ENCODE measurements at regions not wholly inside any gene's neighbourhood (a gene's known extent, or its start where the extent isn't known, plus 50 kb on each side); places are given as distances from the start of the nearest gene placed in this dataset.
"Not testable (repeated sequence)": the region's sequence is repeated elsewhere in the genome, so short reads cannot be mapped to it uniquely, and the experiment has no call there.

DNA sequence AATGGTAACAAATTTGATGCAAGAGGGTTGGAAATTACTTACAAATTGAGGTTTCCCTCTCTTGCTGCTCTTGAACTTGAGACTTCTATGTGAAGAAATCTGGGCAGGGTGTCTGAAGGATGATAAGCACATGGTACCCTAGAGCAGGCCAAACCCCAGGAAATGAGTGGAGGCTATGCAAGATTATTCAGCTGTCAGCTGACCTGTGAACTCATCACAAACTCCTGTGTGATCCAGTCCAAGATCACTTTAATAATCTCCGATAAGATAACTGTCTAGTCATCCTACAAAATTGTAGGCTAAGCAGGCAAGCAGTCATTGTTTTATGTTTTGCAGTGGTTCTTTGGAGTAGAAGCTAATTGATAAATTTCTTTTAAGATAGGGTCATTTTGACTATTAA, 213.1 kb downstream of the BTBD3 start:
- no peaks in the 10 kb centered on the region for H3K27me3 Mint-ChIP-seq
- H3K4me1 Mint-ChIP-seq = no peaks in the 10 kb centered on the region
- no peak for ATAC-seq (ENCODE audit: low read depth in 2 of 2)
- H3K27me3 ChIP-seq (ENCODE audit: control insufficient read depth, insufficient read depth, low read length) = no peaks in the 10 kb centered on the region
- H3K4me3 Mint-ChIP-seq = no peak overlapping the region
- no peaks in the 10 kb centered on the region for H3K36me3 ChIP-seq (ENCODE audit: control insufficient read depth, insufficient read depth, low read length)
- no peaks in the 10 kb centered on the region for H3K9me3 ChIP-seq (ENCODE audit: control insufficient read depth in 2 of 2, low read length in 2 of 2)
- DNase-seq = no peak
- peaks cover 0 to 17% (median 7%) of the 10 kb centered on the region in 7 donors for H3K9me3 Mint-ChIP-seq
- H3K27ac ChIP-seq (ENCODE audit: insufficient read depth, low read length, poor library complexity, severe bottlenecking) = no peak overlapping the region
- H3K4me3 ChIP-seq (ENCODE audit: low read depth, low read length) = no peak overlapping the region
- no peak overlapping the region for H3K27ac Mint-ChIP-seq
- H3K4me1 ChIP-seq (ENCODE audit: control insufficient read depth, insufficient read depth, low read length, poor library complexity, severe bottlenecking) = no peaks in the 10 kb centered on the region
- no peaks in the 10 kb centered on the region for H3K36me3 Mint-ChIP-seq

DNA sequence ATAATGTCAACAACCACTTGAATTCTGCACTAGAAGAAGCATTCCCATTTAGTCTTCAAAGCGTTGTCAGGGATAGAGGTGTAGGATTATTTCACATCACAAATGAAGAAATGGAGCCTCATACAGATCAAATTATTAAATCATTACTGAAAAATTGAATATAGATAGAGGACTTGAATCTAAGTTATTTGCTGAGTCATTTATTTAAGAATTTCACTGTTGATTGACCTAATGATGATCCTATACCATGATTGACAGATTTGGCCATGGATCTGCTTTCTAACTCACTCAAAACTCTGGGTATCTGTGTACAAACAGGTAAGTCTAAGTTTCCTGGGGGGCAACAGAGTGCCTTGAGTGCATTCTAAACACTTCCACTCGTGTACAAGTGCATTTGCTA, 215.9 kb downstream of the BTBD3 start:
- H3K4me1 ChIP-seq (ENCODE audit: control insufficient read depth, insufficient read depth, low read length, poor library complexity, severe bottlenecking) = no peaks in the 10 kb centered on the region
- Mint-ChIP-seq H3K27ac (no peak overlapping the region), H3K4me1 (no peaks in the 10 kb centered on the region), H3K4me3 (no peak overlapping the region), H3K36me3 (no peaks in the 10 kb centered on the region), H3K9me3 (peaks cover 3 to 20% (median 14%) of the 10 kb centered on the region in 7 donors), H3K27me3 (no peaks in the 10 kb centered on the region)
- H3K9me3 ChIP-seq (ENCODE audit: control insufficient read depth in 2 of 2, low read length in 2 of 2) = peaks cover 0 to 2% of the 10 kb centered on the region in 2 experiments
- ATAC-seq (ENCODE audit: low read depth in 2 of 2) (no peak), DNase-seq (no peak)
- H3K27ac ChIP-seq (ENCODE audit: insufficient read depth, low read length, poor library complexity, severe bottlenecking) = no peak overlapping the region
- H3K4me3 ChIP-seq (ENCODE audit: low read depth, low read length) = no peak overlapping the region
- H3K36me3 ChIP-seq (ENCODE audit: control insufficient read depth, insufficient read depth, low read length) = no peaks in the 10 kb centered on the region
- no peaks in the 10 kb centered on the region for H3K27me3 ChIP-seq (ENCODE audit: control insufficient read depth, insufficient read depth, low read length)

DNA sequence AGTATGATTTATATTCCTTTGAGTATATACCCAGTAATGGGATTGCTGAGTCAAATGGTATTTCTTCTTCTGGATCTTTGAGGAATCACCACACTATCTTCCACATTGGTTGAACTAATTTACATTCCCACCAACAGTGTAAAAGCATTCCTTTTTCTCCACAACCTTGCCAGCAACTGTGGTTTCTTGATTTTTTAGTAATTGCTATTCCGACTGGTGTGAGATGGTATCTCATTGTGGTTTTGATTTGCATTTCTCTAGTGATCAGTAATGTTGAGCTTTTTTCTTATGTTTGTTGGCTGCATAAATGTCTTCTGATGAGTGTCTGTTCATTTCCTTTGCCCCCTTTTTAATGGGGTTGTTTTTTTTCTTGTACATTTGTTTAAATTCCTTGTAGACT, 228.3 kb downstream of the BTBD3 start:
- not testable (repeated sequence) for ATAC-seq (ENCODE audit: low read depth in 2 of 2)

DNA sequence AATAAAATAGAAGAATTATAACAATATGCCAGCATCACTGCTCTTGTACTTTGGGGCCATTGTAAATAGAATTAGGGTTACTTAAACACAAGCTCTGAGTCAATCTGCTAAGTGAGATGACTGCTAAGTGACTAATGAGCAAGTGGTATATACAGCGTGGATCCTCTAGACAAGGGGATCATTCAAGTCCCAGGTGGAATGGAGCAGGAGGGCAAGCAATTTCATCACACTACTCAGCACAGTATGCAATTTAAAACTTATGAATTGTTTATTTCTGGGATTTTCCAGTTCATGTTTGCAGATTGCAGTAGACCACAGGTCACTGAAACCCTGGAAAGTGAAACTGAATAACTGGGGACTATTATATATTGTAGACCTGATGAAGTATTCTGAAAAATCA, 235.3 kb downstream of the BTBD3 start:
- H3K36me3 Mint-ChIP-seq = no peaks in the 10 kb centered on the region
- peaks cover 0 to 27% (median 11%) of the 10 kb centered on the region in 7 donors for H3K9me3 Mint-ChIP-seq

More for the DNA sequence above, 228.3 kb downstream of the BTBD3 start:
- not testable (repeated sequence) for H3K4me1 Mint-ChIP-seq; H3K36me3 ChIP-seq (ENCODE audit: control insufficient read depth, insufficient read depth, low read length); H3K27me3 Mint-ChIP-seq; H3K4me1 ChIP-seq (ENCODE audit: control insufficient read depth, insufficient read depth, low read length, poor library complexity, severe bottlenecking); H3K27ac Mint-ChIP-seq; H3K27me3 ChIP-seq (ENCODE audit: control insufficient read depth, insufficient read depth, low read length); DNase-seq; H3K27ac ChIP-seq (ENCODE audit: insufficient read depth, low read length, poor library complexity, severe bottlenecking); H3K4me3 Mint-ChIP-seq; H3K4me3 ChIP-seq (ENCODE audit: low read depth, low read length); H3K36me3 Mint-ChIP-seq
- H3K9me3 Mint-ChIP-seq = peaks cover 4 to 48% (median 12%) of the 10 kb centered on the region in 7 donors
- H3K9me3 ChIP-seq (ENCODE audit: control insufficient read depth in 2 of 2, low read length in 2 of 2) = peaks cover 4 to 11% of the 10 kb centered on the region in 2 experiments

DNA sequence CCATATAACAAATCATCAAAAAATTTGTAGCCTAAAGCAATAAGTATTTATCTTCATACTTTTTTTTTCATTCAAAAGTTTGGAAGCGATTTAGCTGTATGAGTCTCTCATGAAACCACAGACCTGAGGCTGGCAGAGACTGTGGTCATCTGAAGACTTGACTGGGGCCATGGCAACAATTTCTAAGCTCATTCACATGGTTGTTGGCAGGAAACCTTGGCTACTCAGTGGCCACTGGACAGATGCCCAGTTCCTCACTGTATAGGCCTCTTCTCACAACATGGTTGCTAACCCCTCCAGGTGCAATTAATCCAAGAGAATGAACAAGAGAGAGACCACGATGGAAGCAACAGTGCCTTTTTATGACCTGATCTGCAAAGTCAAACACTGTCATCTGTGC, 235.9 kb downstream of the BTBD3 start:
- Histone ChIP-seq H3K4me1 (ENCODE audit: control insufficient read depth, insufficient read depth, low read length, poor library complexity, severe bottlenecking) (no peaks in the 10 kb centered on the region), H3K27ac (ENCODE audit: insufficient read depth, low read length, poor library complexity, severe bottlenecking) (no peak overlapping the region), H3K36me3 (ENCODE audit: control insufficient read depth, insufficient read depth, low read length) (no peaks in the 10 kb centered on the region), H3K27me3 (ENCODE audit: control insufficient read depth, insufficient read depth, low read length) (no peaks in the 10 kb centered on the region), H3K9me3 (ENCODE audit: control insufficient read depth in 2 of 2, low read length in 2 of 2) (peaks cover 4 to 6% of the 10 kb centered on the region in 2 experiments), H3K4me3 (ENCODE audit: low read depth, low read length) (no peak overlapping the region)
- DNase-seq = no peak
- no peaks in the 10 kb centered on the region for H3K4me1 Mint-ChIP-seq
- peaks cover 0 to 27% (median 7%) of the 10 kb centered on the region in 7 donors for H3K9me3 Mint-ChIP-seq
- H3K4me3 Mint-ChIP-seq = no peak overlapping the region
- no peak overlapping the region for H3K27ac Mint-ChIP-seq
- no peaks in the 10 kb centered on the region for H3K36me3 Mint-ChIP-seq
- ATAC-seq (ENCODE audit: low read depth in 2 of 2) = no peak
- H3K27me3 Mint-ChIP-seq = no peaks in the 10 kb centered on the region

More for the DNA sequence above, 235.3 kb downstream of the BTBD3 start:
- no peak overlapping the region for H3K4me3 Mint-ChIP-seq
- DNase-seq (no peak), ATAC-seq (ENCODE audit: low read depth in 2 of 2) (no peak)
- H3K27ac ChIP-seq (ENCODE audit: insufficient read depth, low read length, poor library complexity, severe bottlenecking) = no peak overlapping the region
- H3K4me1 Mint-ChIP-seq = no peaks in the 10 kb centered on the region
- no peaks in the 10 kb centered on the region for H3K27me3 ChIP-seq (ENCODE audit: control insufficient read depth, insufficient read depth, low read length)
- no peaks in the 10 kb centered on the region for H3K27me3 Mint-ChIP-seq
- H3K36me3 ChIP-seq (ENCODE audit: control insufficient read depth, insufficient read depth, low read length) = no peaks in the 10 kb centered on the region
- no peak overlapping the region for H3K4me3 ChIP-seq (ENCODE audit: low read depth, low read length)
- no peak overlapping the region for H3K27ac Mint-ChIP-seq
- H3K4me1 ChIP-seq (ENCODE audit: control insufficient read depth, insufficient read depth, low read length, poor library complexity, severe bottlenecking) = no peaks in the 10 kb centered on the region
- peaks cover 4 to 11% of the 10 kb centered on the region in 2 experiments for H3K9me3 ChIP-seq (ENCODE audit: control insufficient read depth in 2 of 2, low read length in 2 of 2)

DNA sequence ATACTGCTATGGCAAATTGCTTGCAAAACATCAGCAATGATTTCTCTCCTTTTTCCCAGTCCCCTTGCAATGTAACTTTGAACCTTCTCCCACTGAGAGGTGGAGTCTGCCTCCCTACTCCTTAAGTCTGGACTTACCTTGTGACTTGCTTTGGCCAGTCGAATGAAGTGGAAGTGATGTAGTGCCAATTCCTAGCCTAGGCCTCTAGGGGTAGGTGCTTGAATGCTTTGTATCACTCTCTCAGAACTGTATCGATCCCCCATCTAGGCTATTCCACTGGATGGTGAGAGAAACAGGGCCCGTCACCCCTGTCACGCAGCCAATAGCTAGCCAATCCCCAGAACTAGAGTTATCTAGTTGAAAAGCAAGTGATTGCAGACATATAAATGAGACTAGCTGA, 238.6 kb downstream of the BTBD3 start:
- no peaks in the 10 kb centered on the region for H3K4me1 ChIP-seq (ENCODE audit: control insufficient read depth, insufficient read depth, low read length, poor library complexity, severe bottlenecking)
- peaks cover 0 to 6% of the 10 kb centered on the region in 2 experiments for H3K9me3 ChIP-seq (ENCODE audit: control insufficient read depth in 2 of 2, low read length in 2 of 2)

DNA sequence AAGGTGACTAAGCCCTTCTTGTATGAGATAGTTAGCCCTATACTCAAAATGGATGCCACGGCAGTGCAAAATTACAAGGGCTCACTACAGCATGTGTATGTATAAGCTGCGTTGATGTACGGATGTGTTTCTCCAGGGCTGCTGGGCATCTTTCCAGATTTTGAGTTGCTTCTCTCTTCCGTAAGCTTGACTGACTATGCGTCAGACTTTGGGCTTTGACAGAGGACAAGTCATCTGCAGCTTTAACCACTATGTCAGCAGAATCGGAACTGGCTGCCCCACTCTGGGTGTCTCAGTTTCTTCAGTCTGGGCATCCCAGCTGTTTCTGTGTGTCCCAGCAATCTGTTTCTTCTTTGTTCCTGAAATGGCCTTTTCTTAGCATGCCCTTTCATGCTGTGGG, 241.6 kb downstream of the BTBD3 start:
- Mint-ChIP-seq H3K27me3 (no peaks in the 10 kb centered on the region), H3K36me3 (no peaks in the 10 kb centered on the region), H3K4me1 (no peaks in the 10 kb centered on the region), H3K9me3 (peaks cover 6 to 29% (median 9%) of the 10 kb centered on the region in 7 donors), H3K4me3 (no peak overlapping the region), H3K27ac (no peak overlapping the region)
- DNase-seq = no peak
- no peak overlapping the region for H3K4me3 ChIP-seq (ENCODE audit: low read depth, low read length)
- no peaks in the 10 kb centered on the region for H3K4me1 ChIP-seq (ENCODE audit: control insufficient read depth, insufficient read depth, low read length, poor library complexity, severe bottlenecking)
- peaks cover 0 to 6% of the 10 kb centered on the region in 2 experiments for H3K9me3 ChIP-seq (ENCODE audit: control insufficient read depth in 2 of 2, low read length in 2 of 2)
- H3K27me3 ChIP-seq (ENCODE audit: control insufficient read depth, insufficient read depth, low read length) = no peaks in the 10 kb centered on the region
- H3K27ac ChIP-seq (ENCODE audit: insufficient read depth, low read length, poor library complexity, severe bottlenecking) = no peak overlapping the region
- H3K36me3 ChIP-seq (ENCODE audit: control insufficient read depth, insufficient read depth, low read length) = no peaks in the 10 kb centered on the region
- no peak for ATAC-seq (ENCODE audit: low read depth in 2 of 2)

More for the DNA sequence above, 238.6 kb downstream of the BTBD3 start:
- H3K27ac Mint-ChIP-seq = no peak overlapping the region
- Histone ChIP-seq H3K4me3 (ENCODE audit: low read depth, low read length) (no peak overlapping the region), H3K27ac (ENCODE audit: insufficient read depth, low read length, poor library complexity, severe bottlenecking) (no peak overlapping the region), H3K27me3 (ENCODE audit: control insufficient read depth, insufficient read depth, low read length) (no peaks in the 10 kb centered on the region), H3K36me3 (ENCODE audit: control insufficient read depth, insufficient read depth, low read length) (no peaks in the 10 kb centered on the region)
- no peaks in the 10 kb centered on the region for H3K27me3 Mint-ChIP-seq
- DNase-seq = no peak
- no peak overlapping the region for H3K4me3 Mint-ChIP-seq
- no peaks in the 10 kb centered on the region for H3K36me3 Mint-ChIP-seq
- no peak for ATAC-seq (ENCODE audit: low read depth in 2 of 2)
- H3K9me3 Mint-ChIP-seq = peaks cover 4 to 27% (median 9%) of the 10 kb centered on the region in 7 donors
- no peaks in the 10 kb centered on the region for H3K4me1 Mint-ChIP-seq

DNA sequence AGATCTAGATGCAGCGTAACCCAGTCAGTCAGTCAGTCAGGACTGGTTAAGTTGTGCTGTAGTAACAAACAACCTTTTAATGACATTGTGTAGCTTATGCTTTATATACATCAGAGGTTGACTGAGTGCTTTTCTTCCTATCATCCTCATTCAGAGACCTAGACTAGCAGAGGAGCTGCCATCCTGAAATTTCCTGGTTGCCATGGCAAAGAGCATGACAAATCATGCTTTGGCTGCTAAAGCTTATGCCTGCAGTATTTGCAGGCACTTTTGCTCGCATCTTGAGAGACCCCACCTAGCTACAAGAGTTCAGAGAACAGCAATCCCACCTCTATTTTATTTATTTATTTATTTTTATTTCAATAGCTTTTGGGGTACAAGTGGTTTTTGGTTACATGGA, 244.0 kb downstream of the BTBD3 start:
- Mint-ChIP-seq H3K27me3 (no peaks in the 10 kb centered on the region), H3K4me3 (no peak overlapping the region), H3K9me3 (peaks cover 4 to 23% (median 9%) of the 10 kb centered on the region in 7 donors), H3K36me3 (no peaks in the 10 kb centered on the region), H3K4me1 (no peaks in the 10 kb centered on the region), H3K27ac (no peak overlapping the region)
- H3K9me3 ChIP-seq (ENCODE audit: control insufficient read depth in 2 of 2, low read length in 2 of 2) = no peaks in the 10 kb centered on the region
- H3K27me3 ChIP-seq (ENCODE audit: control insufficient read depth, insufficient read depth, low read length) = no peaks in the 10 kb centered on the region
- H3K36me3 ChIP-seq (ENCODE audit: control insufficient read depth, insufficient read depth, low read length) = no peaks in the 10 kb centered on the region
- ATAC-seq (ENCODE audit: low read depth in 2 of 2) = no peak
- no peaks in the 10 kb centered on the region for H3K4me1 ChIP-seq (ENCODE audit: control insufficient read depth, insufficient read depth, low read length, poor library complexity, severe bottlenecking)
- no peak for DNase-seq
- H3K4me3 ChIP-seq (ENCODE audit: low read depth, low read length) = no peak overlapping the region
- no peak overlapping the region for H3K27ac ChIP-seq (ENCODE audit: insufficient read depth, low read length, poor library complexity, severe bottlenecking)
